ENCODE measurements at regions not wholly inside any gene's neighbourhood (a gene's known extent, or its start where the extent isn't known, plus 50 kb on each side); places are given as distances from the start of the nearest gene placed in this dataset.

DNA sequence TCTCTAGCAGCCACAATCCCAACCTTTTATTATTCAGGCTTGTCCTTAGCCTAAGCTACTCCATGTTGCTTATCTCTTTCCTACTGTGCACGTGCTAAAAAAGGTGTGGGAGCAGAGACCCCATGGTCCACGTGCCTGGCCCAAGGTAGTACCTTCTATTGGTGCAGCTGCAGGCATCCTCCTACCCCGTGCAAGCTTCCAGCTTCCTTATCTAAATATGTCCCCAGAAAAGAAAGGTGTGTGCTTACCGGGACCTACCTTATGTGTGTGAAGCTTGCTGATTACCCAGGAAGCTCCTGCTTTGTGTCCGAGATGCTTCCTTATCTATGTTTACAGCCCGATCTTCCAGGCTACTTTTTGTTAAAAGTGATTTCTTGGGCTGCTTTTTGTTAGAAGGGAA lies 2382.4 kb downstream of the PCDH9 start:
- Mint-ChIP-seq H3K36me3 (ENCODE audit: insufficient read depth) (no peaks in the 10 kb centered on the region), H3K4me3 (ENCODE audit: low read depth) (no peak overlapping the region), H3K4me1 (ENCODE audit: low read depth) (no peaks in the 10 kb centered on the region)

GRCh38 chr13:64845110-64845509 lies 2385.0 kb downstream of the PCDH9 start:
- TF ChIP-seq CTCF (IDR thresholded peaks at IDR 0.05; ENCODE audit: unreplicated experiment), result no peak
- Mint-ChIP-seq H3K4me3 (ENCODE audit: low read depth) (no peak overlapping the region), H3K27ac (no peak overlapping the region), H3K9me3 (ENCODE audit: low read depth) (no peaks in the 10 kb centered on the region), H3K36me3 (ENCODE audit: insufficient read depth) (no peaks in the 10 kb centered on the region), H3K27me3 (peaks cover 4% of the 10 kb centered on the region), H3K4me1 (ENCODE audit: low read depth) (no peaks in the 10 kb centered on the region)
- no peak for DNase-seq (ENCODE audit: low spot score, unreplicated experiment)

More for the DNA sequence above, 2382.4 kb downstream of the PCDH9 start:
- DNase-seq (ENCODE audit: low spot score, unreplicated experiment), result no peak
- Mint-ChIP-seq H3K9me3 (ENCODE audit: low read depth) (no peaks in the 10 kb centered on the region), H3K27me3 (peaks cover 4% of the 10 kb centered on the region), H3K27ac (no peak overlapping the region)
- no peak for TF ChIP-seq CTCF (IDR thresholded peaks at IDR 0.05; ENCODE audit: unreplicated experiment)

GRCh38 chr13:64819081-64819480 lies 2411.1 kb downstream of the PCDH9 start:
- no peak for DNase-seq (ENCODE audit: low spot score, unreplicated experiment)
- no peak for TF ChIP-seq CTCF (IDR thresholded peaks at IDR 0.05; ENCODE audit: unreplicated experiment)
- H3K9me3 Mint-ChIP-seq (ENCODE audit: low read depth), result no peaks in the 10 kb centered on the region
- no peak overlapping the region for H3K27ac Mint-ChIP-seq
- H3K4me3 Mint-ChIP-seq (ENCODE audit: low read depth), result no peak overlapping the region
- no peaks in the 10 kb centered on the region for H3K36me3 Mint-ChIP-seq (ENCODE audit: insufficient read depth)
- H3K4me1 Mint-ChIP-seq (ENCODE audit: low read depth), result no peaks in the 10 kb centered on the region
- H3K27me3 Mint-ChIP-seq, result no peaks in the 10 kb centered on the region

- H3K9me3 Mint-ChIP-seq (ENCODE audit: low read depth), result no peaks in the 10 kb centered on the region
- H3K27me3 Mint-ChIP-seq, result no peaks in the 10 kb centered on the region
- no peak for DNase-seq (ENCODE audit: low spot score, unreplicated experiment)
- H3K36me3 Mint-ChIP-seq (ENCODE audit: insufficient read depth), result no peaks in the 10 kb centered on the region
- TF ChIP-seq CTCF (IDR thresholded peaks at IDR 0.05; ENCODE audit: unreplicated experiment), result no peak
- H3K27ac Mint-ChIP-seq, result no peak overlapping the region
- no peaks in the 10 kb centered on the region for H3K4me1 Mint-ChIP-seq (ENCODE audit: low read depth)
- H3K4me3 Mint-ChIP-seq (ENCODE audit: low read depth), result no peak overlapping the region
These were observed 2412.4 kb downstream of the PCDH9 start for GRCh38 chr13:64817691-64818090.

DNA sequence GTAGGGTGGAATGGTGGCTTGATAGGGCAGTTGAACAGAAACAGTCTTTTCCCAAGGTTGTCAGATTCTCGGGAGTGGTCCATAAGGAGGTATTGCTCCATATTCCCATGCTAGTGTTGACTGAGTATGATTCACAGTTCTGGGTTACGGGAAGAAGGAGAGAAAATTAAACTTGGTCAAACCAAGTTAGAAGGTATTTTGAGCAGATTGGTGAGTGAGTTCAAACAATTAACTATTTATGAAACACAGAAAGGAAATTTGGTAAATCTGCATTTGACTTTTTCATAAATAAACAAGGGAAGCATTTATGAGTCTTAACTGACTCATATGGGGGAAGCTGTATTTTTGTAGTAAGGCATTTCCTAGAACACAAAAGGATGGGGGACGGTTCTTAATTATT lies 2419.4 kb downstream of the PCDH9 start:
- Mint-ChIP-seq H3K4me1 (ENCODE audit: low read depth) (no peaks in the 10 kb centered on the region), H3K27me3 (no peaks in the 10 kb centered on the region), H3K27ac (no peak overlapping the region), H3K4me3 (ENCODE audit: low read depth) (no peak overlapping the region), H3K9me3 (ENCODE audit: low read depth) (peaks cover 13% of the 10 kb centered on the region), H3K36me3 (ENCODE audit: insufficient read depth) (peaks cover 2% of the 10 kb centered on the region)
- DNase-seq (ENCODE audit: low spot score, unreplicated experiment), result no peak
- no peak for TF ChIP-seq CTCF (IDR thresholded peaks at IDR 0.05; ENCODE audit: unreplicated experiment)
